ENCODE measurements at regions not wholly inside any gene's neighbourhood (a gene's known extent, or its start where the extent isn't known, plus 50 kb on each side); places are given as distances from the start of the nearest gene placed in this dataset.
"Not testable (repeated sequence)": the region's sequence is repeated elsewhere in the genome, so short reads cannot be mapped to it uniquely, and the experiment has no call there.

DNA sequence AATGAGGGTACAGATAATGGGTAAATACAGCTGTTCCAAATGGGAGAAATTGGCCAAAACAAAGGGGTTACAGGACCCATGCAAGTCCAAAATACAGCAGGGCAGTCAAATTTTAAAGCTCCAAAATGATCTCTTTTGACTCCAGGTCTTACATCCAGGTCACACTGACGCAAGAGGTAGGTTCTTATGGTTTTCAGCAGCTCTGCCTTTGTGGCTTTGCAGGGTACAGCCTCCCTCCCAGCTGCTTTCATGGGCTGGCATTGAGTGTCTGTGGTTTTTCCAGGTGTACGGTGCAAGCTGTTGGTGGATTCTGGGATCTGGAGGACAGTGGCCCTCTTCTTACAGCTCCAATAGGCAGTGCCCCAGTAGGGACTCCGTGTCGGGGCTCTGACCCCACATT is 254.6 kb downstream of the RPLP1 start:
- 91 to 100% (median 96%) methylated on average over 4 of the region's 4 CpGs for WGBS, 3 donors
- DNase-seq; H3K27ac ChIP-seq (ENCODE audit: low read depth in 1 of 3, low read length in 2 of 3); H3K36me3 ChIP-seq (ENCODE audit: control insufficient read depth in 3 of 3, insufficient read depth in 2 of 3, low read depth in 1 of 3, low read length in 3 of 3); H3K4me3 ChIP-seq (ENCODE audit: low read depth in 1 of 3, low read length in 3 of 3); FAIRE-seq; H3K27me3 ChIP-seq (ENCODE audit: control insufficient read depth in 3 of 3, insufficient read depth in 3 of 3, low read length in 3 of 3); H3K4me1 ChIP-seq (ENCODE audit: control insufficient read depth in 3 of 3, insufficient read depth in 2 of 3, low read depth in 1 of 3, low read length in 2 of 3): not testable (repeated sequence)
- H3K9me3 ChIP-seq (ENCODE audit: control insufficient read depth in 2 of 2, insufficient read depth in 1 of 2, low read depth in 1 of 2, low read length in 1 of 2): peaks cover 0 to 19% of the 10 kb centered on the region in 2 donors

DNA sequence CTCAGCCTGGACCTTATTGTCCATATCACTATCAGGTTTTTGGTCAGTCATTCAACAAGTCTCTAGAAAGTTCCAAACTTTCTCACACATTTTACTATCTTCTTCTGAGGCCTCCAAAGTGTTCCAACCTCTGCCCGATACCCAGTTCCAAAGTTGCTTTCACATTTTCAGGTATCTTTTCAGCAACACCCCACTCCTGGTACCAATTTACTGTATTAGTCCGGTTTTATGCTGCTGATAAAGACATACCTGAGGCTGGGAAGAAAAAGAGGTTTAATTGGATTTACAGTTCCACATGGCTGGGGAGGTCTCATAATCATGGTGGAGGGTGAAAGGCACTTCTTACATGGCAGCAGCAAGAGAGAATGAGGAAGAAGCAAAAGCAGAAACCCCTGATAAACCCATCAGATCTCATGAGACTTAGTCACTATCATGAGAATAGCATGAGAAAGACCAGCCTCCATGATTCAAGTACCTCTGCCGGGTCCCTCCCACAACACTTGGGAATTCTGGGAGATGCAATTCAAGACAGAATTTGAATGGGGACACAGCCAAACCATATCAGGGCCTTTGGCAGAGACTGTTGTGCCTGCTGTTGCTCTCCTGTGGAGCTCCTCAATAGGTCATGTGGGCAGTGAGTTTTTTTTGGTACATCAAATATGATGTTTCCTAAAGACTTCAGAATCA is 256.0 kb downstream of the RPLP1 start:
- H3K27ac ChIP-seq (ENCODE audit: low read depth in 1 of 3, low read length in 2 of 3); H3K36me3 ChIP-seq (ENCODE audit: control insufficient read depth in 3 of 3, insufficient read depth in 2 of 3, low read depth in 1 of 3, low read length in 3 of 3); FAIRE-seq; H3K4me3 ChIP-seq (ENCODE audit: low read depth in 1 of 3, low read length in 3 of 3); DNase-seq; H3K27me3 ChIP-seq (ENCODE audit: control insufficient read depth in 3 of 3, insufficient read depth in 3 of 3, low read length in 3 of 3): not testable (repeated sequence)
- WGBS, 3 donors: 93 to 96% (median 95%) methylated on average over 3 of the region's 3 CpGs
- Histone ChIP-seq H3K4me1 (ENCODE audit: control insufficient read depth in 3 of 3, insufficient read depth in 2 of 3, low read depth in 1 of 3, low read length in 2 of 3) (peaks cover 3 to 14% (median 8%) of the 10 kb centered on the region in 3 donors), H3K9me3 (ENCODE audit: control insufficient read depth in 2 of 2, insufficient read depth in 1 of 2, low read depth in 1 of 2, low read length in 1 of 2) (peaks cover 0 to 12% of the 10 kb centered on the region in 2 donors)

DNA sequence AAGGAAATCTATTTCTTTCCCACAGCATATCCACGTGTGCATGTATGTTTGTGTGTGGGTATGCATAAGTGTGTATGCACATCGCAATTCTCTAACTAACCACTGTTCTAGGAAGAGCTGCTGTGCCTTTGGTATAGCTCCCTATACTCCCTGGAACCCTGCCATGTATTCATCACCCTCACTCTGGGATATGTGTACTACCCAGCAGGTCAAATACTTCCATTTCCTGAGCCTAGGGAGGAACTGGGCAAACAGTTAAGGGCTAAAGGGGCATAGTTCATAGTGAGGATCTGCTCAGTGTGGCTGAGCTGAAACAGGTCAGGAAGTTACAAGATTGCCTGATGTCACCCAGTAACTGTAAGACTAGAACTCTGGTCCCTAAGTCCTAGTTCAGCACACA is 260.4 kb downstream of the RPLP1 start:
- no peak for FAIRE-seq
- H3K4me1 ChIP-seq (ENCODE audit: control insufficient read depth in 3 of 3, insufficient read depth in 2 of 3, low read depth in 1 of 3, low read length in 2 of 3): peaks cover 5 to 21% (median 8%) of the 10 kb centered on the region in 3 donors
- H3K27me3 ChIP-seq (ENCODE audit: control insufficient read depth in 3 of 3, insufficient read depth in 3 of 3, low read length in 3 of 3): peaks cover 0 to 4% (median 0%) of the 10 kb centered on the region in 3 donors
- DNase-seq: peak; percentile 33 to 73
- WGBS, 3 donors: 45 to 73% (median 64%) methylated on average over 2 of the region's 2 CpGs
- H3K4me3 ChIP-seq (ENCODE audit: low read depth in 1 of 3, low read length in 3 of 3): no peak overlapping the region
- peaks cover 0 to 4% of the 10 kb centered on the region in 2 donors for H3K9me3 ChIP-seq (ENCODE audit: control insufficient read depth in 2 of 2, insufficient read depth in 1 of 2, low read depth in 1 of 2, low read length in 1 of 2)
- peak overlapping the region in 1 of 3 donors; percentile 65 for H3K27ac ChIP-seq (ENCODE audit: low read depth in 1 of 3, low read length in 2 of 3)
- H3K36me3 ChIP-seq (ENCODE audit: control insufficient read depth in 3 of 3, insufficient read depth in 2 of 3, low read depth in 1 of 3, low read length in 3 of 3): no peaks in the 10 kb centered on the region

DNA sequence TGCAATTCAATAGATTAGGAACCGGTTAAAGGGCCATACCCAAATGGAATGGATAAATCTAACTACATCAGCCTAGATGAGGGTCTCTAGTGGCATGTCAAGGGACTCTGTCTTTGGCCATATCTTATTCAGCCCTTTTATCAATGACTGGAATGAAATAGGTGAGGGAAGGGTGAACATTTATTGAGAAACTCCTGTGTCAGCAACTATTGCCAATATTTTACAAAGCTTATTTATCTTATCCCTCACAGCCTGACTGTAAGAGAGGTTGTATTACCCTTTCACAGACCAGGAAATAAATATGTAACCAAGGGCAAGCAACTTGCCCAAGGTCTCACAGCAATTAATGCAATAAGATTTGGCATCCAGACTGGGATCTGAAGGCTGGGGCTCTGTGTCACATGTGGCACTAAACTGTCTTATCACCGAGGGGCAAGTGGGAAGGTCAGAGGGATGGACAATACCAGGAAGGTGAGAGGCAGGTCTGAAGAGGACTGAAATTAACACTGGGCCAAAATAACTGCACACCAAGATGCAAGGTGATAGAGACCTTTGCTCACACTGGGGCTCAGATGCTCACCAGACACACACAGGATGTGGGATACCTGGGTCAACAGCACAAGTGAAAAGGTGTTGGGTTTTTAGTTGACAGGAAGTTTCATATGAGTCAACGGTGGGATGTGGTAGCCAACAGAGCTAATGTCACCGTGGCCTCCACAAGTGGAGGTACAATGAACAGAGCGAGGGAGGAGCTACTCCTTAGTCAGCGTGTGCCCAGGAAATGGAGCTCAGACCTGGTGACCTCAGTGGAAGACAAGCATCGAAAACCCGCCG is 261.3 kb downstream of the RPLP1 start:
- FAIRE-seq (no peak), DNase-seq (peak; percentile 21 to 76)
- H3K4me1 ChIP-seq (ENCODE audit: control insufficient read depth in 3 of 3, insufficient read depth in 2 of 3, low read depth in 1 of 3, low read length in 2 of 3): peaks cover 5 to 21% (median 8%) of the 10 kb centered on the region in 3 donors
- peaks cover 0 to 3% (median 0%) of the 10 kb centered on the region in 3 donors for H3K27me3 ChIP-seq (ENCODE audit: control insufficient read depth in 3 of 3, insufficient read depth in 3 of 3, low read length in 3 of 3)
- peaks cover 0 to 2% of the 10 kb centered on the region in 2 donors for H3K9me3 ChIP-seq (ENCODE audit: control insufficient read depth in 2 of 2, insufficient read depth in 1 of 2, low read depth in 1 of 2, low read length in 1 of 2)
- WGBS, 3 donors: 54 to 68% (median 65%) methylated on average over 9 of the region's 9 CpGs
- no peaks in the 10 kb centered on the region for H3K36me3 ChIP-seq (ENCODE audit: control insufficient read depth in 3 of 3, insufficient read depth in 2 of 3, low read depth in 1 of 3, low read length in 3 of 3)
- no peak overlapping the region for H3K4me3 ChIP-seq (ENCODE audit: low read depth in 1 of 3, low read length in 3 of 3)
- H3K27ac ChIP-seq (ENCODE audit: low read depth in 1 of 3, low read length in 2 of 3): peak overlapping the region in 2 of 3 donors; percentile 21 to 65

DNA sequence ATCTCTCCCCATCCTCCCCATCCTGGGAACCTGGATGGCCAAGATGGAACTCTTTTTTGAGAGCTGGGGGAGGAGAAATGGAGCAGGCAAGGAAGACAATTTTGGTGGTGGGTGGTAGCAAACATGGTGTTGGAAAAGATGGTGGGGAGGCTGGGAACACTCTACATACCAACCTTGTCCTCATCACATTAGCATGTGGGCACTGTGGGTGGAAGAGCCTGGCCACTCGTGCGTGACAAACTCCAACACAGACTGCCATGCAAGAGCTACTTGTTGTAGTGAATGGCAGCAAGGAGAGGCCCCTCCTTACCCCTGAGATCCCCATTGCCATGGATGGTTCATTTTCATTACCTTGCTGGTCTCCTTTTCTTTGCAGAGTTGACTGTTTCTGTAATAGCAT is 262.6 kb downstream of the RPLP1 start:
- Histone ChIP-seq H3K4me3 (ENCODE audit: low read depth in 1 of 3, low read length in 3 of 3) (no peak overlapping the region), H3K27me3 (ENCODE audit: control insufficient read depth in 3 of 3, insufficient read depth in 3 of 3, low read length in 3 of 3) (peaks cover 0 to 3% (median 0%) of the 10 kb centered on the region in 3 donors), H3K9me3 (ENCODE audit: control insufficient read depth in 2 of 2, insufficient read depth in 1 of 2, low read depth in 1 of 2, low read length in 1 of 2) (no peaks in the 10 kb centered on the region), H3K27ac (ENCODE audit: low read depth in 1 of 3, low read length in 2 of 3) (peak overlapping the region in 1 of 3 donors; percentile 37), H3K36me3 (ENCODE audit: control insufficient read depth in 3 of 3, insufficient read depth in 2 of 3, low read depth in 1 of 3, low read length in 3 of 3) (no peaks in the 10 kb centered on the region), H3K4me1 (ENCODE audit: control insufficient read depth in 3 of 3, insufficient read depth in 2 of 3, low read depth in 1 of 3, low read length in 2 of 3) (peaks cover 5 to 21% (median 8%) of the 10 kb centered on the region in 3 donors)
- DNase-seq (no peak), FAIRE-seq (no peak)
- 42 to 74% (median 65%) methylated on average over 2 of the region's 2 CpGs for WGBS, 3 donors

DNA sequence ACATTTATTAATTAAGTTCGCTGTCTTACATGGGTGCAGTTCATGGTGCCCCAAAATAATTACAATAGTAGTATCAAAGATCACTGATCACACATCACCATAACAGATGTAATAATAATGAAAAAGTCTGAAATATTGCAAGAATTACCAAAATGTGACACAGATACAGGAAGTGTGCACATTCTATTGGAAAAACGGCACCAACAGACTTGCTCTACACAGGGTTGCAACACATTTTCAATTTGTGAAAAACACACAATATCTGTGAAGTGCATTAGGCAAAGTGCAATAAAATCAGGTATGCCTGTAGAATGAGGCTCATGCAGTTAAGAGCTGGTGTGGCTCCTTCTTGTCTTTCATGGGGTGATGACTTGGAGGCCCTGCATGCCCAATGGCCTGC is 265.8 kb downstream of the RPLP1 start:
- FAIRE-seq (no peak), DNase-seq (no peak)
- peaks cover under 1 to 8% (median 3%) of the 10 kb centered on the region in 3 donors for H3K4me1 ChIP-seq (ENCODE audit: control insufficient read depth in 3 of 3, insufficient read depth in 2 of 3, low read depth in 1 of 3, low read length in 2 of 3)
- peak overlapping the region in 1 of 3 donors; percentile 19 for H3K27ac ChIP-seq (ENCODE audit: low read depth in 1 of 3, low read length in 2 of 3)
- 85 to 95% (median 93%) methylated on average over 2 of the region's 2 CpGs for WGBS, 3 donors
- no peaks in the 10 kb centered on the region for H3K36me3 ChIP-seq (ENCODE audit: control insufficient read depth in 3 of 3, insufficient read depth in 2 of 3, low read depth in 1 of 3, low read length in 3 of 3)
- no peaks in the 10 kb centered on the region for H3K9me3 ChIP-seq (ENCODE audit: control insufficient read depth in 2 of 2, insufficient read depth in 1 of 2, low read depth in 1 of 2, low read length in 1 of 2)
- H3K27me3 ChIP-seq (ENCODE audit: control insufficient read depth in 3 of 3, insufficient read depth in 3 of 3, low read length in 3 of 3): peaks cover 0 to 3% (median 0%) of the 10 kb centered on the region in 3 donors
- no peak overlapping the region for H3K4me3 ChIP-seq (ENCODE audit: low read depth in 1 of 3, low read length in 3 of 3)

DNA sequence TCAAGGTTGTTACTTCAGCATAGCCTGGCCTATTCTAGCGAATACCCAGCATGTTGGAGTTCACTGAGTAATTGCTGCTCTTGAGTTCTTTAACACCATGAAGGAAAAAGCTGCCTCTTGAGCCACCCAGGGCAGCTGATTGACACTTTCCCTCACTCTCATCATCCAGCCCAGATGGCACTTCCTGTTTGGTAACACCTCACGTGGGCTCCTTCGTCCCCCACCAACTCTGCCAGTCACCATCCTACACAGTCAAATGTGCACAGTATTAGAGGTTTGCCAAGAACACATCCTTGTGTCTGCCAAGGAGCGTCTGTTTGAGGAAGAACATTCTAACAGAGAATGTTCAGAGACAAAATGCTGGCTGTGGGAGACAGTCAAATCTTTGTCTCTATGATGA is 266.3 kb downstream of the RPLP1 start:
- Histone ChIP-seq H3K4me3 (ENCODE audit: low read depth in 1 of 3, low read length in 3 of 3) (no peak overlapping the region), H3K27me3 (ENCODE audit: control insufficient read depth in 3 of 3, insufficient read depth in 3 of 3, low read length in 3 of 3) (peaks cover 0 to 3% (median 0%) of the 10 kb centered on the region in 3 donors), H3K9me3 (ENCODE audit: control insufficient read depth in 2 of 2, insufficient read depth in 1 of 2, low read depth in 1 of 2, low read length in 1 of 2) (no peaks in the 10 kb centered on the region), H3K27ac (ENCODE audit: low read depth in 1 of 3, low read length in 2 of 3) (peak overlapping the region in 2 of 3 donors; percentile 35 to 66), H3K4me1 (ENCODE audit: control insufficient read depth in 3 of 3, insufficient read depth in 2 of 3, low read depth in 1 of 3, low read length in 2 of 3) (peaks cover 0 to 3% (median 0%) of the 10 kb centered on the region in 3 donors), H3K36me3 (ENCODE audit: control insufficient read depth in 3 of 3, insufficient read depth in 2 of 3, low read depth in 1 of 3, low read length in 3 of 3) (no peaks in the 10 kb centered on the region)
- no peak for FAIRE-seq
- peak in 1 of 2 donors; percentile 10 for DNase-seq
- 66 to 81% (median 73%) methylated on average over 4 of the region's 4 CpGs for WGBS, 3 donors

DNA sequence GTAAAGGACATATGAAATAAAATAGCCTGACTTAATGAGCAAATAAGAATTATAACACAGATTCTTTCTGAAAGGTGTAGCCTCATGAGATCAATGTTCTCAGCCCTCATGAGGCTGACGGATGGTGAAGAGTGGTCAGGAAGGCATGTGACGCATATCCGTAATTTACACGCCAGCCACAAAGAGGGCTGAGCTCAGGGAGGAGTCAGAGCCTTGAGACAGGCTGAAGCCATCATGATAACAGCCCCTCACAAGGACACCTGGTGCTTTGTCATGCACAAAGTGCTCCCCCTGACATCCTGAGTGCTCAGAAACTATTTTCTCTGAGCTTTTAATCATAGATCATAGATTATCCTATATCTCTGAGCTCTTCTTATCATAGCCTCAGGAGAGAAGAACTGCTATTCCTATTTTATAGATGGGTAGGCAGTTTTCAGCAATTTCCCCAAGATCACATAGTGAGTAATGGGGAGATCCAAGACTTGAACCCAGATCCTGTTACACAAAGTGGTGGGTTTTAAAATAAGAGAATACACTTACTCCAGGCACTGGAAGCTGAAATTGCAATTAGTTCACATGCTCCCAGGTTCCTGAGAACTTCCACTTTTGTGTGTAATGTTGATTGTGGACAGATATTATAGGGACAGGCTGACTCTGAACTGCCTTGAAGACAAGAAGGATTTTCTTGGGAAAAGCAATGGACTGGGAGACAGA is 267.1 kb downstream of the RPLP1 start:
- WGBS, 3 donors: 75 to 80% (median 75%) methylated on average over 4 of the region's 4 CpGs
- FAIRE-seq: no peak
- Histone ChIP-seq H3K9me3 (ENCODE audit: control insufficient read depth in 2 of 2, insufficient read depth in 1 of 2, low read depth in 1 of 2, low read length in 1 of 2) (no peaks in the 10 kb centered on the region), H3K27me3 (ENCODE audit: control insufficient read depth in 3 of 3, insufficient read depth in 3 of 3, low read length in 3 of 3) (peaks cover 0 to 3% (median 0%) of the 10 kb centered on the region in 3 donors), H3K4me1 (ENCODE audit: control insufficient read depth in 3 of 3, insufficient read depth in 2 of 3, low read depth in 1 of 3, low read length in 2 of 3) (no peaks in the 10 kb centered on the region), H3K4me3 (ENCODE audit: low read depth in 1 of 3, low read length in 3 of 3) (no peak overlapping the region), H3K36me3 (ENCODE audit: control insufficient read depth in 3 of 3, insufficient read depth in 2 of 3, low read depth in 1 of 3, low read length in 3 of 3) (no peaks in the 10 kb centered on the region), H3K27ac (ENCODE audit: low read depth in 1 of 3, low read length in 2 of 3) (peak overlapping the region in 1 of 3 donors; percentile 27)
- DNase-seq: peak in 1 of 2 donors; percentile 67

All from small intestine (tissue), 7 donors.